Stomach (tissue), 4 donors: ENCODE measurements at regions not wholly inside any gene's neighbourhood (a gene's known extent, or its start where the extent isn't known, plus 50 kb on each side); places are given as distances from the start of the nearest gene placed in this dataset.

ENCODE experiments used
- CTCF ChIP-seq, 7 experiments: fragments of 450-650 bp in 4 of 7; fragments of 200-600 bp in 3 of 7; sonication (generic) in 3 of 7; IDR thresholded peaks; one replicate each; pipeline ENCODE4 v1.5.1; 2016 to 2019; ENCODE audit warnings: antibody characterized with exemption in 7 of 7, control low read depth in 2 of 7, mild to moderate bottlenecking in 1 of 7
- POLR2AphosphoS5 ChIP-seq, 3 donors: sonication (generic); formaldehyde crosslinking; IDR thresholded peaks; one replicate each; pipeline ENCODE4 v1.6.1; 2016; ENCODE audit warnings: antibody characterized with exemption in 3 of 3

DNA sequence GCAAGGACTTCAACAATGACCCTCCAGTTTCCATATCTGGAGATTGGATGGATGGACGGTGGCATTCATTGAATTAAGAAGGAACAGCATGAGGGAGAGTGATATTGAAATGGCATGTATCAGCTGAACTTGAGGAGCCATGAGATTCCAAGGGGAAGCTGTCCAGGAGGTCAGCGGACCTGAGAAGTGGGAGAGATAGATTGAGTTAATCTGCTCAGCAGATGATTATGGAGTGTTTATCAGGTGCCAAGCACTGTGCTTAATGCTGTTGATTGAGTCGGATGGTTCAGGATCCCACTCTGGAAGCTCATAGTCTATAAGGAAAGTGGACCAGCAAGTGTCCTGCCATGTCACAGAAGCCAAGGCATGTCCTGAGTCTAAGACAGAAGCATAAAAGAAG is 581.3 kb downstream of the INSC start:
- TF ChIP-seq CTCF (IDR thresholded peaks at IDR 0.05) (no peak), POLR2AphosphoS5 (IDR thresholded peaks at IDR 0.05) (no peak)
